Spleen (tissue), 11 donors: ENCODE measurements at regions not wholly inside any gene's neighbourhood (a gene's known extent, or its start where the extent isn't known, plus 50 kb on each side); places are given as distances from the start of the nearest gene placed in this dataset.

ENCODE experiments used
- DNase-seq: peaks from one replicate; pipeline ENCODE4 v3.0.0-alpha.2; 2020
- H3K27ac ChIP-seq, 8 donors: fragments of 200-600 bp; sonication (generic) in 7 of 8; 1 replicate in 4 of 8; 2 replicates in 4 of 8; pipeline versions ENCODE4 v1.5.0 to v1.8.0; 2016 to 2021; ENCODE audit warnings: inconsistent platforms in 4 of 8, mild to moderate bottlenecking in 4 of 8, moderate library complexity in 1 of 8
- H3K27me3 ChIP-seq, 7 donors: fragments of 200-600 bp; sonication (generic) in 6 of 7; replicated peaks in 1 of 7; 1 replicate in 4 of 7; 2 replicates in 3 of 7; pipeline versions ENCODE4 v1.5.0 to v1.8.0; 2016 to 2021; ENCODE audit warnings: inconsistent platforms in 3 of 7, mild to moderate bottlenecking in 1 of 7
- H3K36me3 ChIP-seq, 6 donors: fragments of 200-600 bp; sonication (generic) in 5 of 6; 1 replicate in 4 of 6; 2 replicates in 2 of 6; pipeline versions ENCODE4 v1.5.0 to v1.8.0; 2016 to 2021; ENCODE audit warnings: inconsistent platforms in 2 of 6
- H3K4me1 ChIP-seq, 6 donors: fragments of 200-600 bp; sonication (generic) in 5 of 6; 1 replicate in 3 of 6; 2 replicates in 3 of 6; pipeline versions ENCODE4 v1.5.0 to v1.8.0; 2016 to 2021; ENCODE audit warnings: inconsistent platforms in 3 of 6
- H3K4me3 ChIP-seq, 8 donors: fragments of 200-600 bp; sonication (generic) in 7 of 8; 1 replicate in 4 of 8; 2 replicates in 4 of 8; pipeline versions ENCODE4 v1.5.0 to v1.8.0; 2016 to 2021; ENCODE audit warnings: inconsistent platforms in 4 of 8, mild to moderate bottlenecking in 4 of 8, moderate library complexity in 2 of 8
- H3K9me3 ChIP-seq, 8 donors: fragments of 200-600 bp; sonication (generic) in 7 of 8; 1 replicate in 4 of 8; 2 replicates in 4 of 8; pipeline versions ENCODE4 v1.5.0 to v1.8.0; 2016 to 2021; ENCODE audit warnings: inconsistent platforms in 4 of 8
- POLR2A ChIP-seq, 3 donors: fragments of 450-650 bp; IDR thresholded peaks; one replicate each; pipeline ENCODE4 v1.5.1; 2017; ENCODE audit warnings: antibody characterized with exemption in 3 of 3, mild to moderate bottlenecking in 1 of 3
- POLR2AphosphoS5 ChIP-seq, 3 donors: sonication (generic); formaldehyde crosslinking; IDR thresholded peaks; one replicate each; pipeline ENCODE4 v1.5.1; 2017; ENCODE audit warnings: antibody characterized with exemption in 3 of 3
- WGBS, 5 donors: extraction: QIAGEN DNeasy Blood & Tissue Kit in 3 of 5; methylation state at CpG; one replicate each; pipeline versions ENCODE4 v1.1.5 to v1.1.7; 2013 to 2018; 5-methylcytosine and 5-hydroxymethylcytosine counted together
- intact Hi-C: fragments of 100-400 bp; cut with DNase I; formaldehyde crosslinking; loops from one replicate; pipeline ENCODE4 v1.15.0; 2023; ENCODE audit warnings: low total_unique reads
- TF ChIP-seq, protein P1 (sequence below), 11 experiments: fragments of 200-600 bp in 7 of 11; fragments of 450-650 bp in 4 of 11; sonication (generic) in 4 of 11; IDR thresholded peaks in 8 of 11; conservative IDR thresholded peaks in 3 of 11; 1 replicate in 7 of 11; 2 replicates in 4 of 11; pipeline versions ENCODE4 v1.4.0 to v1.8.0; 2016 to 2021; ENCODE audit warnings: antibody characterized with exemption in 11 of 11, inconsistent platforms in 4 of 11, mild to moderate bottlenecking in 1 of 11
- donor health status: healthy with polysubstance abuse.
- donor health status: DM: no; HTN: no; CAD: no; lungs with moderate emphysema.
- donor health status: DM: no; HTN: no; CAD: no.
- donor health status: Bipolar disorder and iron deficiency.
- donor health status: healthy.
- donor health status: DM: no; HTN: no; CAD: no.
- donor health status: DM: yes; HTN: yes; CAD: no.

DNA sequence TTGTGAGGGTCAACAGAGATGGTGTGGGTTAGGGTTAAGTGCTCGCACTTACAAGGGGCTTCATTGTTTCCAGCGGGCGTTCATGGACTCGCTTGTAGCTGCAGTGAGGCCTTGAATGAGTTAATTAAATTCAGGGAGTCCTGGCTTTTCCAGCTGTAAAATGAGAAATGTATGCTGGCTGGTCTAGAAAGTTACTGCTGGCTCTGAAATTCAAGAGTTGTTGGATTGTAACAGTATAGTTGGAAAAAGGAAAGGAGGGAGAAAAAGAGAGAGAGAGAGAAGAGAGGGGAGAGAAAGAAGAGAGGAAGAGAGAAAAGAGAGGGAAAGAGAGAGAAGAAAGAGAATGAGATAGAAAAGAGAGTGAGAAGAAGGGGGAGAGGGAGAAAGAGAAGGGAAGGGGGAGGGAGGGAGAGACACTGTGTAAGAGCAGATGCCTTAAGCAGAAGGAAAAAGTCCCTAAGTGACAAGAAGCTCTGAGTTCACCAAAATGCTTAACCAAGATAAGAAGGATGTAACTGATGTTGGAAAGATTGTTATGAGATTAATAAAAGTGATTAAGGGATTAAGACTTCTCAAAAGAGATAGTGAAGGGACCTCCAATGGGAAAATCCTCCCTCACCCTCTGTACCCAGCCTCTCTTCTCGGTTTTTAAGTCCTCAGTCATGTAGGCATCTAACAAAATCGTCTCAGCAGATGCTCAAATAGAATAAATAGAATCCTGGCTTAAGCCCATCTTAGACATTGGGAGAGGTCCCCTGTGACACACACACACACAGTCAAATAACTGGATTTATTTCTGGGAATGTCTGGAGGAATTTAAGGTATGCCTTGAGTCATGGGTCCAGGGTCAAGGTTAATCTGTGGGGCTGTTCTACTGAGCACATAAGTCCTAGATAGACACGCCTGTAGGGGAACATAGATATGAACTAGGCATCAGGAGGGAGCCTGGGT is 477.9 kb downstream of the MIAT start:
- 78 to 85% (median 83%) methylated on average over 7 of the region's 7 CpGs for WGBS, 5 donors
- Histone ChIP-seq H3K4me1 (peaks cover 0 to 29% (median 4%) of the 10 kb centered on the region in 6 donors), H3K9me3 (peaks cover 0 to 18% (median 7%) of the 10 kb centered on the region in 8 donors), H3K27me3 (peaks cover 0 to 39% (median 0%) of the 10 kb centered on the region in 7 donors), H3K27ac (no peak overlapping the region), H3K36me3 (no peaks in the 10 kb centered on the region), H3K4me3 (no peak overlapping the region)
- DNase-seq, result no peak
- intact Hi-C loops, result no loop called here
- TF ChIP-seq, protein P1, sequence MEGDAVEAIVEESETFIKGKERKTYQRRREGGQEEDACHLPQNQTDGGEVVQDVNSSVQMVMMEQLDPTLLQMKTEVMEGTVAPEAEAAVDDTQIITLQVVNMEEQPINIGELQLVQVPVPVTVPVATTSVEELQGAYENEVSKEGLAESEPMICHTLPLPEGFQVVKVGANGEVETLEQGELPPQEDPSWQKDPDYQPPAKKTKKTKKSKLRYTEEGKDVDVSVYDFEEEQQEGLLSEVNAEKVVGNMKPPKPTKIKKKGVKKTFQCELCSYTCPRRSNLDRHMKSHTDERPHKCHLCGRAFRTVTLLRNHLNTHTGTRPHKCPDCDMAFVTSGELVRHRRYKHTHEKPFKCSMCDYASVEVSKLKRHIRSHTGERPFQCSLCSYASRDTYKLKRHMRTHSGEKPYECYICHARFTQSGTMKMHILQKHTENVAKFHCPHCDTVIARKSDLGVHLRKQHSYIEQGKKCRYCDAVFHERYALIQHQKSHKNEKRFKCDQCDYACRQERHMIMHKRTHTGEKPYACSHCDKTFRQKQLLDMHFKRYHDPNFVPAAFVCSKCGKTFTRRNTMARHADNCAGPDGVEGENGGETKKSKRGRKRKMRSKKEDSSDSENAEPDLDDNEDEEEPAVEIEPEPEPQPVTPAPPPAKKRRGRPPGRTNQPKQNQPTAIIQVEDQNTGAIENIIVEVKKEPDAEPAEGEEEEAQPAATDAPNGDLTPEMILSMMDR (IDR thresholded peaks at IDR 0.05 in 8 of 11, conservative IDR thresholded peaks at IDR 0.05 in 3 of 11), result no peak
- TF ChIP-seq POLR2AphosphoS5 (IDR thresholded peaks at IDR 0.05), result no peak

DNA sequence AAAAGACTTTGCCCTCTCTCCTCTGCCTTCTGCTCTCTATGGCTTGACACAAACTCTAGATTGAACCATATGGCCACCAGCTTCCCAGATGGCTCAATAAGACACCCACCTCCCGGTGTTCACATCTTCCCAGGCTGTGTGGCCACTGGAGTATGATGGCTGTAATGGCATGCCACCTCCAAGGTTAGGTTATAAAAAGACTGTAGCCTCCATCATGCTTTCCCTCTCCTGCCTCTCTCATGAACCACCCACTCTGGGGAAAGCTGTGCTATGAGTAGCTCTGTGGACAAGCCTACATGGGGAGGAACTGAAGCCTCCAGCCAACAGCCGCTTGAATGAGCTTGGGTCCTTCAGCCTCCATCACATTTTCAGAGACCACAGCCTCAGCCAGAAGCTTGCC is 479.2 kb downstream of the MIAT start:
- TF ChIP-seq, protein P1 (IDR thresholded peaks at IDR 0.05 in 8 of 11, conservative IDR thresholded peaks at IDR 0.05 in 3 of 11), result no peak
- no peak for TF ChIP-seq POLR2AphosphoS5 (IDR thresholded peaks at IDR 0.05)
- TF ChIP-seq POLR2A (IDR thresholded peaks at IDR 0.05), result no peak
- no peak overlapping the region for H3K4me3 ChIP-seq
- intact Hi-C loops, result no loop called here
- no peaks in the 10 kb centered on the region for H3K36me3 ChIP-seq
- no peak for DNase-seq
- 84 to 96% (median 94%) methylated on average over 1 to 2 of the region's 2 CpGs for WGBS, 5 donors
- H3K4me1 ChIP-seq, result peaks cover 0 to 29% (median 4%) of the 10 kb centered on the region in 6 donors
- H3K9me3 ChIP-seq, result peaks cover 0 to 18% (median 7%) of the 10 kb centered on the region in 8 donors
- H3K27me3 ChIP-seq, result peaks cover 0 to 43% (median 0%) of the 10 kb centered on the region in 7 donors
- no peak overlapping the region for H3K27ac ChIP-seq

DNA sequence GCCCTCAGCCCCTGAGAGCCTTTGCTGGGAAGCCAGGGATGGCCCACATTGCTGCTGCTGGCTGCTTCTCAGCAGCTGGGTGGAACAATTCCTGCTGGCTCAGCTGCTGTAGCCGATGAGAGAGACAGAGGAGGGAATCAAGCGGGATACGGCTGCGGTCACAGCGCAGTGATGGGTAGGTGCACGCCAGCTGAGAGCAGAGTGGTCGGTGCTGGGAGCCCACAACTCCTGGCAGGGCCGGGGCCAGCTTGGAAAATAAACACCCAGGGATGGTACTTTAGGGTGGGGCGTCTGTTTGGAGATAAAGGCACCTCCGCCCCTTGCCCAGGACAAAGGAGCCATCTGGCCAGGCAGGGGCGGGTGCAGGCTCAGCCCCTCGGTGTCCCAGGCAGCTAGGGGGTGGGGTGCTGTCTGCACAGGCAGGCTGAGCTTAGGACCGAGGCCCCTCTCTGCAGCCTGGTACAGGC is 480.5 kb downstream of the MIAT start:
- H3K36me3 ChIP-seq, result no peaks in the 10 kb centered on the region
- peaks cover 0 to 18% (median 7%) of the 10 kb centered on the region in 8 donors for H3K9me3 ChIP-seq
- H3K4me1 ChIP-seq, result peaks cover 0 to 24% (median 3%) of the 10 kb centered on the region in 6 donors
- intact Hi-C loops, result no loop called here
- DNase-seq, result no peak
- no peak overlapping the region for H3K27ac ChIP-seq
- no peak overlapping the region for H3K4me3 ChIP-seq
- WGBS, 5 donors, result 84 to 89% (median 85%) methylated on average over 12 to 13 of the region's 13 CpGs
- no peak for TF ChIP-seq POLR2A (IDR thresholded peaks at IDR 0.05)
- TF ChIP-seq, protein P1 (IDR thresholded peaks at IDR 0.05 in 8 of 11, conservative IDR thresholded peaks at IDR 0.05 in 3 of 11), result no peak
- no peak for TF ChIP-seq POLR2AphosphoS5 (IDR thresholded peaks at IDR 0.05)
- peaks cover 0 to 35% (median 0%) of the 10 kb centered on the region in 7 donors for H3K27me3 ChIP-seq

DNA sequence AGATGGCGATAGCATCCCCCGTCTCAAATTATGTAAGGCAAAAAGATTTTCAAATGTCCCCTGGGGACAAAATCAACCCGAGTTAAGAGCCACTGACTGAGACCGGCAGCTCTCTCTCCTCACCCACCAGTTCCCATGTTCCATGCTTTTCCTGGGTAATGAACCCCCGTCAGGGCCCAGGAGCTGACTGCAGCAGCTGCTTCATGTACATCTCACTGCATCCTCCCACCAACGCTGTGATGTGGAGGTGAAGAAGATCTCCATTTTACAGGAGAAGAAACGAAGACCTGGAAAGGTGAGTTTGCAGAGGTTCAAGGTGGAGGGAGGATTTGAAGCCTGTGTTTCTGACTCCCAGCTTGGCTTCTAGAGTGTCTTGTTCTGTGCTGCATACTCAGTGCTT is 481.1 kb downstream of the MIAT start:
- Histone ChIP-seq H3K27me3 (peaks cover 0 to 31% (median 0%) of the 10 kb centered on the region in 7 donors), H3K4me3 (no peak overlapping the region), H3K4me1 (peaks cover 0 to 18% (median 0%) of the 10 kb centered on the region in 6 donors), H3K9me3 (peaks cover 0 to 18% (median 7%) of the 10 kb centered on the region in 8 donors), H3K36me3 (no peaks in the 10 kb centered on the region), H3K27ac (no peak overlapping the region)
- WGBS, 5 donors, result 85 to 92% (median 90%) methylated on average over 7 of the region's 7 CpGs
- no peak for DNase-seq
- TF ChIP-seq POLR2A (IDR thresholded peaks at IDR 0.05), result no peak
- TF ChIP-seq, protein P1 (IDR thresholded peaks at IDR 0.05 in 8 of 11, conservative IDR thresholded peaks at IDR 0.05 in 3 of 11), result no peak
- TF ChIP-seq POLR2AphosphoS5 (IDR thresholded peaks at IDR 0.05), result no peak
- intact Hi-C loops, result no loop called here
